Peyer's patch (tissue), 4 donors: ENCODE measurements at regions not wholly inside any gene's neighbourhood (a gene's known extent, or its start where the extent isn't known, plus 50 kb on each side); places are given as distances from the start of the nearest gene placed in this dataset.

ENCODE experiments used
- CTCF ChIP-seq, 6 experiments: fragments of 450-650 bp in 4 of 6; fragments of 200-600 bp in 2 of 6; sonication (generic) in 1 of 6; IDR thresholded peaks; one replicate each; pipeline ENCODE4 v1.5.1; 2017 to 2019; ENCODE audit warnings: antibody characterized with exemption in 6 of 6, mild to moderate bottlenecking in 3 of 6, moderate library complexity in 1 of 6
- POLR2A ChIP-seq, 2 donors: fragments of 450-650 bp; IDR thresholded peaks; one replicate each; pipeline ENCODE4 v1.5.1; 2017; ENCODE audit warnings: antibody characterized with exemption in 2 of 2, mild to moderate bottlenecking in 2 of 2, moderate library complexity in 2 of 2

GRCh38 chr4:32475710-32476109 is 1755.5 kb downstream of the PCDH7 start:
- TF ChIP-seq CTCF (IDR thresholded peaks at IDR 0.05) (no peak), POLR2A (IDR thresholded peaks at IDR 0.05) (no peak)
